HepG2 (cell line): ENCODE measurements at regions not wholly inside any gene's neighbourhood (a gene's known extent, or its start where the extent isn't known, plus 50 kb on each side); places are given as distances from the start of the nearest gene placed in this dataset.
A peak's percentile ranks its signal among the peaks of the same experiment; 100 is the strongest.

Experiments
- ATAC-seq: fragments of 200-7000 bp; cut with Tn5 transposase; 3 replicates; pipeline ENCODE4 v1.9.1; 2020; ENCODE audit warnings: mild to moderate bottlenecking, moderate library complexity
- BruUV-seq: library from RNA; stranded (reverse); fragments of 400-500 nt; replicated peaks from 2 replicates; lab custom pipeline; 2021; lab: Mats Ljungman, UMichigan
- CTCF ChIA-PET: fragments of 300-600 bp; formaldehyde crosslinking; extraction: SDS; loops from one replicate; lab custom pipeline; 2021; ENCODE audit warnings: low total read pairs, inconsistent platforms, low intra/inter-chr PET ratio; lab: Yijun Ruan, JAX
- POLR2A ChIA-PET: fragments of 350-600 bp; sonication (Branson Sonifier 250); formaldehyde crosslinking; loops from one replicate; lab custom pipeline; 2020; ENCODE audit warnings: antibody characterized with exemption, inconsistent platforms; lab: Yijun Ruan, JAX
- DNase-seq: peaks from one replicate; pipeline ENCODE4 v3.0.0-alpha.2; 2015; ENCODE audit warnings: low spot score
- FAIRE-seq: peaks from 3 replicates; lab custom pipeline; 2011; peaks lifted over from hg19 to GRCh38; lab: Jason Lieb, UNC
- H2AFZ ChIP-seq: one replicate; pipeline ENCODE4 v1.6.1; 2011; ENCODE audit warnings: low read length, inconsistent platforms
- H3K27ac ChIP-seq: fragments of 300-600 bp; 3 replicates; pipeline ENCODE4 v1.8.0; 2011; ENCODE audit warnings: mixed run types, mild to moderate bottlenecking, mixed read lengths, low read length, inconsistent platforms; ENCODE audit not compliant: insufficient read depth; ENCODE audit errors: extremely low read length
- H3K27me3 ChIP-seq, 2 experiments: fragments of 200-600 bp in 1 of 2; 2 replicates in 1 of 2; 3 replicates in 1 of 2; pipeline versions ENCODE4 v1.6.0 to v1.8.0; 2011; ENCODE audit warnings: low read length in 2 of 2, mild to moderate bottlenecking in 2 of 2, moderate library complexity in 2 of 2, inconsistent platforms in 1 of 2; ENCODE audit not compliant: insufficient read depth in 2 of 2, control insufficient read depth in 1 of 2
- H3K36me3 ChIP-seq, 2 experiments: fragments of 200-600 bp in 1 of 2; replicated peaks in 1 of 2; 2 replicates in 1 of 2; 3 replicates in 1 of 2; pipeline versions ENCODE4 v1.5.1 to v1.8.0; 2011; ENCODE audit warnings: low read length in 2 of 2, inconsistent platforms in 1 of 2; ENCODE audit not compliant: insufficient read depth in 2 of 2, control insufficient read depth in 1 of 2
- H3K4me1 ChIP-seq: 2 replicates; pipeline ENCODE4 v1.5.1; 2012; ENCODE audit warnings: low read length, inconsistent platforms; ENCODE audit not compliant: insufficient read depth
- H3K4me2 ChIP-seq: 2 replicates; pipeline ENCODE4 v1.6.0; 2011; ENCODE audit warnings: low read depth, low read length, inconsistent platforms
- H3K4me3 ChIP-seq, 3 experiments: fragments of 200-600 bp in 1 of 3; sonication (generic), shearing (Covaris generic) in 1 of 3; replicated peaks in 1 of 3; 2 replicates each; pipeline ENCODE4 v1.5.1; 2011 to 2016; ENCODE audit warnings: low read length in 3 of 3, inconsistent platforms in 2 of 3, low read depth in 2 of 3, mild to moderate bottlenecking in 2 of 3, control low read depth in 1 of 3, mixed read lengths in 1 of 3; ENCODE audit not compliant: insufficient read depth in 1 of 3
- H3K79me2 ChIP-seq: one replicate; pipeline ENCODE4 v1.6.1; 2011; ENCODE audit warnings: low read length, inconsistent platforms; ENCODE audit not compliant: insufficient read depth
- H3K9ac ChIP-seq: 2 replicates; pipeline ENCODE4 v1.6.0; 2011; ENCODE audit warnings: mild to moderate bottlenecking, low read depth, low read length, inconsistent platforms; ENCODE audit not compliant: insufficient read depth
- H3K9me3 ChIP-seq: 2 replicates; pipeline ENCODE4 v1.5.1; 2012; ENCODE audit warnings: mild to moderate bottlenecking, low read length
- H4K20me1 ChIP-seq: 2 replicates; pipeline ENCODE4 v1.6.0; 2011; ENCODE audit warnings: inconsistent platforms, mild to moderate bottlenecking, low read length, moderate library complexity; ENCODE audit not compliant: insufficient read depth
- HNF1A ChIP-seq, 2 experiments: sonication (generic) in 1 of 2; formaldehyde crosslinking in 1 of 2; IDR thresholded peaks; 2 replicates each; pipeline versions ENCODE4 v1.4.0 to v1.6.1; 2016 to 2020; ENCODE audit warnings: borderline replicate concordance in 1 of 2, low read depth in 1 of 2, mild to moderate bottlenecking in 1 of 2, missing genetic modification reagents in 1 of 2
- KLF16 ChIP-seq, 2 experiments: sonication (generic) in 1 of 2; formaldehyde crosslinking in 1 of 2; IDR thresholded peaks; 2 replicates each; pipeline versions ENCODE4 v1.6.1 to v1.8.0; 2016 to 2023; ENCODE audit warnings: missing genetic modification reagents in 2 of 2, missing compliant biosample characterization in 1 of 2
- MAFF ChIP-seq: IDR thresholded peaks from 2 replicates; pipeline ENCODE4 v1.6.1; 2011; ENCODE audit warnings: low read depth, low read length, improper control_type of control experiment
- MAFK ChIP-seq, 2 experiments: IDR thresholded peaks in 1 of 2; conservative IDR thresholded peaks in 1 of 2; 2 replicates each; pipeline ENCODE4 v1.6.1; 2011; ENCODE audit warnings: improper control_type of control experiment in 2 of 2, low read length in 2 of 2
- MIER3 ChIP-seq: IDR thresholded peaks from 2 replicates; pipeline ENCODE4 v1.6.1; 2016; ENCODE audit warnings: missing compliant biosample characterization, borderline replicate concordance
- RFX1 ChIP-seq: fragments of 450-650 bp; IDR thresholded peaks from 2 replicates; pipeline ENCODE4 v1.6.1; 2017
- STAT5B ChIP-seq: sonication (generic); formaldehyde crosslinking; IDR thresholded peaks from 2 replicates; pipeline ENCODE4 v1.4.0; 2020; ENCODE audit warnings: missing genetic modification reagents
- ZBTB7A ChIP-seq: sonication (generic); formaldehyde crosslinking; IDR thresholded peaks from 2 replicates; pipeline ENCODE4 v1.8.0; 2022; ENCODE audit warnings: mild to moderate bottlenecking, missing genetic modification reagents
- ZNF569 ChIP-seq: sonication (generic); formaldehyde crosslinking; IDR thresholded peaks from 2 replicates; pipeline ENCODE4 v1.5.0; 2020; ENCODE audit warnings: mild to moderate bottlenecking, missing genetic modification reagents, moderate library complexity, borderline replicate concordance
- WGBS: methylation state at CpG from one replicate; pipeline ENCODE4 v1.1.6; 2017; ENCODE audit warnings: low lambda C conversion rate; 5-methylcytosine and 5-hydroxymethylcytosine counted together
- in situ Hi-C: cut with HindIII; loops from 2 replicates; pipeline ENCODE4 v1.10.0; 2017; ENCODE audit warnings: low pct_unique_long_range_greater_than_20kb; ENCODE audit not compliant: extremely low pct_ligation_motif_present
- intact Hi-C: fragments of 100-400 bp; cut with micrococcal nuclease; formaldehyde crosslinking; loops from one replicate; pipeline ENCODE4 v1.10.0; 2022; ENCODE audit not compliant: unreplicated experiment
- TF ChIP-seq, protein P1 (sequence below): sonication (generic); formaldehyde crosslinking; IDR thresholded peaks from 2 replicates; pipeline ENCODE4 v1.4.0; 2020; ENCODE audit warnings: low read depth, mild to moderate bottlenecking, missing genetic modification reagents

GRCh38 chr3:82640254-82640653 lies 878.8 kb upstream of the GBE1 start (continued):
- TF ChIP-seq HNF1A (IDR thresholded peaks at IDR 0.05; ENCODE audit: low read depth), result no peak
- TF ChIP-seq HNF1A (CRISPR knock-in tag; IDR thresholded peaks at IDR 0.05; ENCODE audit: borderline replicate concordance), result no peak
- TF ChIP-seq ZNF569, result no peak
- no peak for TF ChIP-seq ZBTB7A (CRISPR knock-in tag)
- no peak for TF ChIP-seq KLF16 (CRISPR knock-in tag; IDR thresholded peaks at IDR 0.05)
- no peak for TF ChIP-seq STAT5B
- no peak for TF ChIP-seq RFX1

- Histone ChIP-seq H3K9me3 (peaks cover 11% of the 10 kb centered on the region; the same call in 1 of the 2 replicates), H3K27me3 (no peaks in the 10 kb centered on the region; a peak in 1 of 5 replicates), H3K4me3 (no peak overlapping the region), H2AFZ (no peak overlapping the region), H4K20me1 (no peaks in the 10 kb centered on the region), H3K4me1 (peaks cover 13% of the 10 kb centered on the region), H3K79me2 (no peaks in the 10 kb centered on the region), H3K9ac (no peak overlapping the region)
- 50% methylated on average over 5 of the region's 5 CpGs for WGBS
- ChIA-PET POLR2A (no interaction called here), CTCF (no interaction called here)
- in situ Hi-C loops, result no loop called here
- intact Hi-C loops, result no loop called here
- TF ChIP-seq MIER3 (CRISPR knock-in tag) (no peak), MAFF (0 out of 2 replicates have a peak, but pooled peaks have one; percentile 35), MAFK (conservative IDR thresholded peaks at IDR 0.05 in 1 of 2, IDR thresholded peaks at IDR 0.05 in 1 of 2; ENCODE audit: low read length in 2 of 2) (peak; percentile 54 to 56; a peak in 3 of 4 replicates)
- TF ChIP-seq, protein P1, sequence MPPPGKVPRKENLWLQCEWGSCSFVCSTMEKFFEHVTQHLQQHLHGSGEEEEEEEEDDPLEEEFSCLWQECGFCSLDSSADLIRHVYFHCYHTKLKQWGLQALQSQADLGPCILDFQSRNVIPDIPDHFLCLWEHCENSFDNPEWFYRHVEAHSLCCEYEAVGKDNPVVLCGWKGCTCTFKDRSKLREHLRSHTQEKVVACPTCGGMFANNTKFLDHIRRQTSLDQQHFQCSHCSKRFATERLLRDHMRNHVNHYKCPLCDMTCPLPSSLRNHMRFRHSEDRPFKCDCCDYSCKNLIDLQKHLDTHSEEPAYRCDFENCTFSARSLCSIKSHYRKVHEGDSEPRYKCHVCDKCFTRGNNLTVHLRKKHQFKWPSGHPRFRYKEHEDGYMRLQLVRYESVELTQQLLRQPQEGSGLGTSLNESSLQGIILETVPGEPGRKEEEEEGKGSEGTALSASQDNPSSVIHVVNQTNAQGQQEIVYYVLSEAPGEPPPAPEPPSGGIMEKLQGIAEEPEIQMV (CRISPR knock-in tag), result no peak
- TF ChIP-seq, all 625 proteins: peak for 2
- Histone ChIP-seq H3K36me3 (no peaks in the 10 kb centered on the region), H3K4me2 (no peak overlapping the region), H3K27ac (no peak overlapping the region)
- no TSS peak for BruUV-seq
- FAIRE-seq (no peak), DNase-seq (no peak), ATAC-seq (no peak)
Measured at GRCh38 chr3:82637574-82637973, 876.1 kb upstream of the GBE1 start.
